OCI-LY1 (cell line): ENCODE measurements at regions not wholly inside any gene's neighbourhood (a gene's known extent, or its start where the extent isn't known, plus 50 kb on each side); places are given as distances from the start of the nearest gene placed in this dataset.

Experiments used
- CTCF ChIP-seq: fragments of 200-600 bp; sonication (generic), shearing (Covaris generic); IDR thresholded peaks from 2 replicates; pipeline ENCODE4 v1.5.1; 2017; ENCODE audit warnings: mild to moderate bottlenecking, antibody characterized with exemption, low read length, moderate library complexity, mixed read lengths
- EZH2 ChIP-seq: fragments of 200-600 bp; sonication (generic), shearing (Covaris generic); IDR thresholded peaks from 2 replicates; pipeline ENCODE4 v1.8.0; 2017; ENCODE audit warnings: borderline replicate concordance, mixed run types, mild to moderate bottlenecking, antibody characterized with exemption, low read length, moderate library complexity, mixed read lengths

DNA sequence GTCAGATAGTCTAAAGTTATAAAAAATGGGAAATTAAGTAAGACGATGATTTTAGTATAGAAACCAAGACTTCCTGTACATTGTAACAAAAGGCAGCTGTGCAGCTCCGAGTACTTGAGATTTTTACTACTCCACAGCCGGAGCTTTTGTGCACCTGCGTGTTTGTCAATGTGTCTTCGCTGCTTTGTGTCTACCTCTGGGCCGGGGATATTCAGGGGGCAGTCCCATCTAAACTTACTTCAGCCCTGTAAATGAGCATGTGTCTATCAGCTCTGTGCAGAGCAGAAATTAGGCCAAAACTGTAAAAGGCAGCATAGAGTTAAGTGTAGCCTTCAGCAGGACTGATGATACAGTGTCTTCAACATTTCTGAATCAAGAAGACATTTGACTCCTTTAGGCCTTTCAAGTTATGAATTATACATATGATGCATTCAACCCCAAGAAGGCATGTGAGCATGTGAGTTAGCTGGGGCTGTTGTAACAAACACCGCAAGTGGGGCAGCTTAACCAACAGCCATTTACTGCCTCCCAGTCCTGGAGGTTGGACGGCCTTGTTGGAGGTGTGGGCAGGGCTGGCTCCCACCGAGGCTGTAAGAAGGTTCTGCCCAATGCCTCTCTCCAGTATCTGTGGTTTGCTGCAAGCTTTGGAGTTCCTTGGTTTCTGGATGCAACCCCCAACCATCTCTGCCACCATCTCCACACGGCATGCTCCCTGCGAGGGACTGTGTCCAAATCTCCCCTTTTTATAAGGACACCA lies 191.0 kb upstream of the IRS2 start:
- TF ChIP-seq CTCF, result no peak
- TF ChIP-seq EZH2, result no peak
